Suprapubic skin (tissue), 4 donors: ENCODE measurements at regions not wholly inside any gene's neighbourhood (a gene's known extent, or its start where the extent isn't known, plus 50 kb on each side); places are given as distances from the start of the nearest gene placed in this dataset.

Source experiments
- DNase-seq, 2 donors: peaks; one replicate each; pipeline ENCODE4 v3.0.0-alpha.2; 2019; ENCODE audit warnings: low spot score in 2 of 2
- H3K27ac ChIP-seq: fragments of 200-600 bp; sonication (generic); one replicate; pipeline ENCODE4 v1.5.1; 2019
- H3K27me3 ChIP-seq: fragments of 200-600 bp; sonication (generic); one replicate; pipeline ENCODE4 v1.5.1; 2019
- H3K36me3 ChIP-seq: fragments of 200-600 bp; sonication (generic); one replicate; pipeline ENCODE4 v1.5.1; 2019
- H3K4me1 ChIP-seq: fragments of 200-600 bp; sonication (generic); one replicate; pipeline ENCODE4 v1.5.1; 2019
- H3K4me3 ChIP-seq: fragments of 200-600 bp; sonication (generic); one replicate; pipeline ENCODE4 v1.5.1; 2019; ENCODE audit warnings: mild to moderate bottlenecking
- H3K9me3 ChIP-seq: fragments of 200-600 bp; sonication (generic); one replicate; pipeline ENCODE4 v1.5.1; 2019
- CTCF ChIP-seq, 2 donors: fragments of 200-600 bp in 1 of 2; fragments of 450-650 bp in 1 of 2; sonication (generic) in 1 of 2; IDR thresholded peaks; one replicate each; pipeline ENCODE4 v1.5.1; 2016 to 2019; ENCODE audit warnings: antibody characterized with exemption in 2 of 2, mild to moderate bottlenecking in 1 of 2, moderate library complexity in 1 of 2
- EP300 ChIP-seq: sonication (generic); formaldehyde crosslinking; IDR thresholded peaks from one replicate; pipeline ENCODE4 v1.6.1; 2017; ENCODE audit warnings: antibody characterized with exemption
- POLR2A ChIP-seq, 2 donors: fragments of 450-650 bp; IDR thresholded peaks; one replicate each; pipeline ENCODE4 v1.6.1; 2017; ENCODE audit warnings: antibody characterized with exemption in 2 of 2, mild to moderate bottlenecking in 2 of 2, moderate library complexity in 2 of 2
- POLR2AphosphoS5 ChIP-seq, 3 donors: sonication (generic); formaldehyde crosslinking; IDR thresholded peaks; one replicate each; pipeline ENCODE4 v1.6.1; 2017; ENCODE audit warnings: antibody characterized with exemption in 3 of 3
- WGBS: methylation state at CpG from one replicate; pipeline ENCODE4 v1.1.5; 2018; 5-methylcytosine and 5-hydroxymethylcytosine counted together

- DNase-seq: no peak
- no peak overlapping the region for H3K27ac ChIP-seq
- H3K36me3 ChIP-seq: no peaks in the 10 kb centered on the region
- 96% methylated on average over 5 of the region's 5 CpGs for WGBS
- H3K4me3 ChIP-seq: no peak overlapping the region
- H3K4me1 ChIP-seq: peaks cover 3% of the 10 kb centered on the region
- no peaks in the 10 kb centered on the region for H3K27me3 ChIP-seq
- no peaks in the 10 kb centered on the region for H3K9me3 ChIP-seq
- no peak for TF ChIP-seq EP300
- TF ChIP-seq CTCF (IDR thresholded peaks at IDR 0.05): no peak
- TF ChIP-seq POLR2AphosphoS5 (IDR thresholded peaks at IDR 0.05): no peak
- TF ChIP-seq POLR2A (IDR thresholded peaks at IDR 0.05): no peak
These were observed 103.9 kb upstream of the TNS3 start for GRCh38 chr7:47685712-47686376.

- no peak overlapping the region for H3K27ac ChIP-seq
These were observed 103.2 kb upstream of the TNS3 start for GRCh38 chr7:47685151-47685550.

GRCh38 chr7:47684728-47685127, 102.8 kb upstream of the TNS3 start:
- Histone ChIP-seq H3K36me3 (no peaks in the 10 kb centered on the region), H3K4me1 (no peaks in the 10 kb centered on the region), H3K27me3 (no peaks in the 10 kb centered on the region), H3K9me3 (no peaks in the 10 kb centered on the region), H3K4me3 (no peak overlapping the region), H3K27ac (no peak overlapping the region)
- no peak for TF ChIP-seq POLR2AphosphoS5 (IDR thresholded peaks at IDR 0.05)
- no peak for TF ChIP-seq POLR2A (IDR thresholded peaks at IDR 0.05)
- TF ChIP-seq EP300: no peak
- no peak for TF ChIP-seq CTCF (IDR thresholded peaks at IDR 0.05)
- 79% methylated on average over 5 of the region's 5 CpGs for WGBS
- peak in 1 of 2 donors; percentile 1 for DNase-seq

More at GRCh38 chr7:47685151-47685550, 103.2 kb upstream of the TNS3 start:
- WGBS: 85% methylated on average over 3 of the region's 3 CpGs
- Histone ChIP-seq H3K27me3 (no peaks in the 10 kb centered on the region), H3K4me1 (no peaks in the 10 kb centered on the region), H3K36me3 (no peaks in the 10 kb centered on the region), H3K9me3 (no peaks in the 10 kb centered on the region), H3K4me3 (no peak overlapping the region)
- no peak for DNase-seq
- TF ChIP-seq POLR2A (IDR thresholded peaks at IDR 0.05) (no peak), EP300 (no peak), CTCF (IDR thresholded peaks at IDR 0.05) (no peak), POLR2AphosphoS5 (IDR thresholded peaks at IDR 0.05) (no peak)

- no peaks in the 10 kb centered on the region for H3K27me3 ChIP-seq
- H3K9me3 ChIP-seq: no peaks in the 10 kb centered on the region
- H3K4me3 ChIP-seq: no peak overlapping the region
- peak in 1 of 2 donors; percentile 18 for DNase-seq
- H3K4me1 ChIP-seq: no peaks in the 10 kb centered on the region
- no peak for TF ChIP-seq CTCF (IDR thresholded peaks at IDR 0.05)
- no peak for TF ChIP-seq EP300
- TF ChIP-seq POLR2AphosphoS5 (IDR thresholded peaks at IDR 0.05): no peak
- TF ChIP-seq POLR2A (IDR thresholded peaks at IDR 0.05): no peak
- H3K36me3 ChIP-seq: no peaks in the 10 kb centered on the region
- no peak overlapping the region for H3K27ac ChIP-seq
- WGBS: 93% methylated on average over 6 of the region's 6 CpGs
These were observed 101.6 kb upstream of the TNS3 start for GRCh38 chr7:47683485-47683898.

GRCh38 chr7:47682874-47683273, 101.0 kb upstream of the TNS3 start:
- 96% methylated on average over 6 of the region's 6 CpGs for WGBS
- TF ChIP-seq CTCF (IDR thresholded peaks at IDR 0.05) (no peak), EP300 (no peak), POLR2AphosphoS5 (IDR thresholded peaks at IDR 0.05) (no peak), POLR2A (IDR thresholded peaks at IDR 0.05) (no peak)
- no peaks in the 10 kb centered on the region for H3K27me3 ChIP-seq
- no peaks in the 10 kb centered on the region for H3K9me3 ChIP-seq
- peak; percentile 24 to 55 for DNase-seq
- no peaks in the 10 kb centered on the region for H3K4me1 ChIP-seq
- no peak overlapping the region for H3K27ac ChIP-seq
- no peak overlapping the region for H3K4me3 ChIP-seq
- H3K36me3 ChIP-seq: no peaks in the 10 kb centered on the region
